Stimulated activated CD4-positive, alpha-beta T cell treated with anti-CD3 and anti-CD28 coated beads, Interleukin-12 subunit alpha, Interleukin-12 subunit beta, amount 100 ng/mL, for 4 hours (primary cell): ENCODE measurements at regions not wholly inside any gene's neighbourhood (a gene's known extent, or its start where the extent isn't known, plus 50 kb on each side); places are given as distances from the start of the nearest gene placed in this dataset.

ENCODE experiments used
- DNase-seq: peaks from one replicate; pipeline ENCODE4 v3.0.0-alpha.2; 2020

DNA sequence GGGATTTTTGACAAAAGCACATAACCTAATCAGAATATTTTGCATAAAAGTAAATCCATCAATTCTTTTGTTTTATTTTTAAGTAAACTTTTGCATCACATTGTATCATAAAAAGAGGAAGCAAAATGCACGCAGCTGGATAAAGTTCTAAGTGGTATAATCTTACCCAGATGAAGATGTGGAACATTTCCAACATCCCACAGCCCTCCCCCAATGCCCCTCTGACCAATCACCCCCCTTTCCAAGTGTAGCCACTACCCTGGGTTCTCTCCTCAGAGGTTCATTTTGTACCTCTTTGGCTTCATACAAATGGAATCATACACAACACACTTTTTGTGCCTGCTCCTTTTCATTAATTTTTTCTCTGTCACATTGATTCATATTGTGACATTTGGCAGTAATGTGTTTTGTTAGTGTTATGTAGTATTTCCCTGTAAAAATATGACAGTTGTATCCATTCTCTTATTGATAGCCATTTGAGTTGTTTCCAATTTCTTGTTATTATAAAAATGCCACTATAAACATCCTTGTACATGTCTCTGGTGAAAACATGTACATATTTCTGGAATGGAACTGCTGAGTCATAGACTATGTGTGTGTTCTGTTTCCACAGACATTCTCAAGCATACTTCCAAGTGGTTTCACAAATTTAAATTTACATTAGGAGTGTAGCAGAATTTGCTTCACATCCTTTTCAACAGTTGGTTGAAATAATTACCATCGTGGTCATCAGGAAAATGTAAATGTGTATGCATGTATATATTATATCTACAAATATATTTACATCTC is 92.9 kb upstream of the SYNDIG1 start:
- no peak for DNase-seq

DNA sequence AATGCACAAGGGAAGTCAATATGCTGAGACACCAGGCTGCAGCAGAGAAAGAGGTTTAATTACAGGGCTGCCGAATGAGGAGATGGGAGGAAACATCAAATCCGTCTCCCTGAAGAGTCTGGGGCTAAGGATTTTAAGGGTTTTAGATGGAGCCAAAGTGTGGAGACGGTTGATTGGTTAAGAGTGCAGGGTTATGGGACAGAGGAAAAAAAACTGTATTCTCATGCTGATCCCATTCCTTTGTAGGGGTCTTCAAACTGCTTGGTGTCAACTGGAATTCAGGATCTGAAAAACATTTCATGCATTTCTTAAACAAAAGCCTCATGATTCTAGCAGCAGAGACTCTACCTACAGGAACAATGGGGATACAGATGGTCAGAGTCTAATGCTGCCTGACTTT is 96.1 kb upstream of the SYNDIG1 start:
- DNase-seq = no peak

GRCh38 chr20:24370911-24371695 is 98.3 kb upstream of the SYNDIG1 start:
- DNase-seq = no peak

GRCh38 chr20:24370249-24370648 is 99.2 kb upstream of the SYNDIG1 start:
- DNase-seq = no peak

DNA sequence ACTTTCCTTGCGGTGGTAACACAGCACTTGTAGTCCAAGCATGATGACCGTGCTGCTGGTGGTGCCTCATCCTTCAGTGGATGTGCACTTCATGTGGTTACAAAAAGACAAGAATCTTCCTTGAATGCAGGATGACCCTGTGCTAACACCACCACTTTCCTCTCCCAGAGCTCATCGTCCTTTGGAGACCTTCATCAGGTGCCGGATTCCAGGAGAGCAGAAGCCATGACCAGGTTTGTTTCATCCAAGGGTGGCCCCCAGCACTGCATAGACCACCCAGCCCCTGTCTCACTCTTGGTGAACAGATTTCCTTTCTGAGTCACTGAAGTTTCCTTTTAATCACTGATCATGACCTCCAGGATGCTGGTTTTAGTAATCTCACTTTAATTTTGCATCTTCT is 101.2 kb upstream of the SYNDIG1 start:
- no peak for DNase-seq

DNA sequence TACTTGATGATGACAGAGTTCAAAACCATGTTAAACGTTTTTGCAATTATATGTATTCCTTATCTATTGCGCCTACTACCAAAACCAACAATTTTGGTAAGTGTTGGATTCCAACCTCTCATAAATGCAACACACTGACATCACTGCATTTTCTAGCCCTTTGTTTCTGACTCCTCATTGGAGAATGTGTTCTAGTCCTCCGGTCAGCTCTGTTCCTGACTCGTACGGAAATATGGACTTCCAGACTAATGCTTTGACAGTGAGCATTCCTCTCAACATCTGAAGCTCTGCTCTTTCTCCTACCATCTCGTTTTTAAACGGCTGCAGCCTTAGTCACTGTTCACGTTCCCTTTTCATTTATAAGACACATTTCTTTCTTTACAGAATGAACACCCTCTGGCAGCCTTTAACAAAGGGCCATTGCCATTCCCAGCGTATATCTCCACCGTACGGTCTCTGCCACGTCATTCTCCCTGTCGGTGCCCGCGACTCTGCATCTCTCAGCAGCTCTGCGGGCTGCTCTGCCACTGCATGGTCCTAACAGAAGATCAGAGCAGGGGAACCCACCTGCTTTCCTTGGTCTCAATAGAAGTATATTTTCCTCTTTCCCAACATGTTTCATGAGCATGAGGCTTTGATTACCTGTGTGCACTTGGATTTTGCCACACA is 103.0 kb upstream of the SYNDIG1 start:
- DNase-seq = no peak

DNA sequence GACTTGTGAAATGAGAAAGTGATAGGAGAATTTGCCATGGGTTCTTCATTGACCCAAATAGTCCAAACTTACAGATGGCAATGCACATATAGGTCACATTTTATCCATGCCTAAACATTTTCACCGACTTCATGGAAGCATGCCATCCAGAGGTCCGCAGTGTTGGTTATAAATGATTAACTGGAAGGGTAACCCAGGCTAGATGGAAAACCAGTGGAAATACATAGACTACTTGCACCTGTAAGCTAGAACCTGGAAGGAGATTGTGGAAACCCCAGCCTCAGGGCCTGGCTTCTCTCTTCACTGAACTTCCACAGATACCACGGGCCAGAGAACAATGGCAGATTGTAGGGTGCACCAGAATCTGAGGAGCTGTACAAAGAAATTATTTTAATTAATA is 103.8 kb upstream of the SYNDIG1 start:
- DNase-seq = no peak

DNA sequence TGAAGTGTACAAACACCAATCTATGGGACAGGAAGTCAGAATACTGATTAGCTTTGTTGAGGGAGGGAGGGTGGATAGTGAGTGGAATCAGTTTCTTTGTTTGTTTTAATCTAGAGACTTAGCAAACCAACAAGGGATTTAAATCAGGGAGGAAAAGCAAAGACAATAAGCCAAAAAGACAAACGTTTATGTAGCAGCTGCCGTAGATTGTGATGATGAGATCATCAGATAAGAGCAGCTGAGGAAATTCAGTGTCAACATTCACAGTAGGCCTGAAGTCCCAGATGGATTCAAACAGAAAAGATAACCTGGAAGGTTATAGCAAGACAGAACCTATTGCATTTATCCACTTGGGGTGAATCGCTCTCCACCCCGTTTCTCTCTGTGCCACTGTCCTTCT is 104.9 kb upstream of the SYNDIG1 start:
- DNase-seq = no peak

DNA sequence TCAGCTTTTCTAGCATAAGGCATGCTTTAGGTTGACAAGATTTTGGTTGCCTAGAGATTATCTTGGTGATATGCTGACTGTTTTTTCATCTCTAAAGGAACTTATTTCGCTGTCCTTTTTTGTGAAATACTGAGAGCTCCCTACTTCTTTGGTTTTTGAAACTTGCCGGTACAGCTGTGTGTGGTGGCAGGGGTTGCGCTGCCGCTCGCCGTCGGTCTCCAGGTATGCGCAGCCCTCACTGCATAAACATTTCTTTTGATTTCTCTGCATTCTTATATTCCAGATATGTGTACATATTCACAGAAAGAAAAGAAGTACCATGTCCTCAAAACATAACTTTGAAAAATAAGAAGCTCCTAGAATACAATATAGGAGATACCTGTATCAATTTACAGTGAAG is 106.4 kb upstream of the SYNDIG1 start:
- no peak for DNase-seq

- DNase-seq = no peak
Measured at GRCh38 chr20:24362080-24362479, 107.3 kb upstream of the SYNDIG1 start.

GRCh38 chr20:24361541-24361940 is 107.9 kb upstream of the SYNDIG1 start:
- no peak for DNase-seq

GRCh38 chr20:24360531-24360930 is 108.9 kb upstream of the SYNDIG1 start:
- no peak for DNase-seq

- DNase-seq = no peak
Measured at GRCh38 chr20:24359321-24360027, 110.0 kb upstream of the SYNDIG1 start.

DNA sequence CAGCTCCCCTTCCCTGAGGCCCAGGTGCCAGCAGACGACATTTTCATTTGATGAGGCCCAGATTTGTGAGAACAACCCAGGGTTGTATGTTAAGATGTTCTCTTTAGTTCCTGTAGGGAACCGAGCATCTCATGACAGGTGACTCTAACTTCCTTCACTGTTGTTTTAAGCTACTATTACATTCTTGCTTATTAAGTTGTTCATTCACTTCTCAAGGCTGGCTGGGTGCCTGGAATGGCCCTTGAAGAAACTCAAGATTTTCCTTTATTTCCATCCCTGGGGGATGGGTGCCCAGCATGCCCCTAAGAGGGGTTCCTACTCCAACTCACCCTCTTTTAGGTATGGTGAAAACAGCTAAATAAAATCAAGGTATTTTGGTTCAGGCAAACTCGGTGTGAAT is 111.5 kb upstream of the SYNDIG1 start:
- DNase-seq = no peak

GRCh38 chr20:24357177-24357576 is 112.3 kb upstream of the SYNDIG1 start:
- DNase-seq = no peak

- DNase-seq = no peak
Measured at GRCh38 chr20:24353135-24353690, 116.2 kb upstream of the SYNDIG1 start.

DNA sequence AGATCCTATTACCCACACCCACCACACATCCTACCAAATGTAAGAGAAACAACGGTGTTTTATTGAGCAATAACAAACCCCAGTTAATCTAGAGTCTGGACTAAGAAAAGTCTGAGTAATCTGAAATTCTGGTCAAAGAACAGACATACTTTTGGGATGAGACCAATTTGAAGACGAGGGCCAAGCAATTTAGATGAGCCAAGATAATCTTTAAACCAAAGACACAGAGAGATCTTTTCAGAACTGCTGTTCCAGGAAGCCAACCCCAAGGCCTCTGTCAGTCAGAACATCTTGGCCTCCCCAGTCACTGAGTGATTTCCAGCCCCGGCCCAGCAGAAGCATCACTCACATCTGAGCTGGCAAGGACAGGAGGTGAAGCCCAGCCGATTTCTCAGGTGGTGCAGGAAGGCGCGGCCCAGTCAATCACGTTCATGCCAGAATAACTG is 118.5 kb upstream of the SYNDIG1 start:
- DNase-seq = no peak

- DNase-seq = no peak
Measured at GRCh38 chr20:24341781-24342180, 127.6 kb upstream of the SYNDIG1 start.

DNA sequence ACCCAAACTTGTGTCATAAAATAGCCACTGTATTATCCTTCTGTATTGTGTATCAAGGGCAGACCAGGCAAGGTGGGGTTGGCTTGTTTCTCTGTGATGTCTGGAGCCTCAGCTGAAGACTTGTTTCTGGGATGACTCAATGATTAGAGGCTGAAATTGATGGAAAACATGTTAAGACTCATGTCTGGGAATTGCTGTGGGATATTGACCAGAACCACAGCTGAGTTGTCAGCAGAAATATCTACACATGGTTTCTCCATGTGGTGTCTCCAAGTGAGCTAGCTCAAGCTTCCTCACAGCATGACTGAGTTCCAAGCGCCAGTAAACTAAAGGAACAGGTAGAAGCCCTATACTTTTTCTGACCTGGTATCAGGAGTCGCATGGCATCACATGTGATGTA is 128.5 kb upstream of the SYNDIG1 start:
- no peak for DNase-seq

DNA sequence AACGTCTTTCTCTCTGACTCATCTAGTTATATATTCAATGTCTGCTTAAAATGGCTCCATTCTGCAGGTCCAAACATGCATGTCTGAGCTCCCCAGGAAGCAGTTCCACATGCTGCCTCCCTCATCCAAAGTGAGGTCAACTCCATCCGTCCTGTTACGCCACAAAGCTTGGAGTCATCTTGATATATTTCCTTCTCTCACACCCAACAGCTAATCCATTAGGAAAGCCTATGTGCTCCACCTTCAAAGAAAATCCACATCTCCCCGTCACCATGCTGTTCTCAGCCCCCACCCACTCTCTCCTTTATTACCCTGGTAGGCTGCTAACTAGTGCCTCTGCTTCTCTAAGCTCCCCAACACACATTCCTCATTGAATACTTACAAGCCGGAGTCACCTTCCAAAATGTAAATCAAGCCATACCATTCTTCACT is 130.2 kb upstream of the SYNDIG1 start:
- no peak for DNase-seq

GRCh38 chr20:24337551-24337950 is 131.9 kb upstream of the SYNDIG1 start:
- no peak for DNase-seq

DNA sequence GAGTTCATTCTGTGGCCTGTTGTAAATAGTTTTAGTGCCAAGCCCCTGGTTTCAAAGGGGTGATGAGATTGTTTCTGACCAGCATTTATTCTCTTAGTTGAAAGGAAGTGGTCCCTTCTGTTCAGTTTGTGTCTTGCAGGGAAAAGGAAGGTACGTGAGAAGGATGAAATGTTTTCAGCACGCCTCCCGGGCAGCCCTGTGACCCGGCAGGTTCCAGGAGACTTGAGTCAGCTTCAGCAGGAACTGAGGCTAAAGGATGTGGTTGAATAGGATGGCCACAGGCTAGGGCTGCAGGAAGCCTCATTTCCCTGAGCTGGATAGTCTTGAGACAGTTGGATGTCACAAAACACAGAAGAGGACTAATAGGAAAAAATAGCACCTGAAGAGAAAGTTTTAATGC is 132.4 kb upstream of the SYNDIG1 start:
- no peak for DNase-seq

DNA sequence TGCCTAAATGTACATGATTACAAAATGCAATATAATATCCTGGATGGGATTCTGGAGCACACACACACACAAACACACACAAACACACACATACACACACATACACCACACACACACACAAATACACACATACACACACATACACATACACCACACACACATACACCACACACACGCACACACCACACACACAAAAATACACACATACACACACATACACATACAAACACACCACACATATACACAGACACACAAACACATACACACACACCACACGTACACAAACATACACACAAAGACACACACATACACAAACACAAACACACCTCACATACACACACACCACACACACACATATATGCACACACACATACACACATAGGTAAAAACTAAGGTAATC is 134.6 kb upstream of the SYNDIG1 start:
- DNase-seq = no peak
